GM23338 (cell line): ENCODE measurements at regions not wholly inside any gene's neighbourhood (a gene's known extent, or its start where the extent isn't known, plus 50 kb on each side); places are given as distances from the start of the nearest gene placed in this dataset.

Experiments
- ATAC-seq: fragments of 200-7000 bp; cut with Tn5 transposase; 3 replicates; pipeline ENCODE4 v1.9.1; 2020
- DNase-seq: peaks from one replicate; pipeline ENCODE4 v3.0.0-alpha.2; 2015; ENCODE audit warnings: low spot score
- H2AFZ ChIP-seq: fragments of 200-600 bp; sonication (generic); 2 replicates; pipeline ENCODE4 v1.8.0; 2016; ENCODE audit warnings: antibody characterized with exemption, mild to moderate bottlenecking, moderate library complexity
- H3F3A ChIP-seq: fragments of 200-600 bp; sonication (generic); replicated peaks from 2 replicates; pipeline ENCODE4 v1.8.0; 2017; ENCODE audit warnings: antibody characterized with exemption, mixed run types, low read depth
- H3K27ac ChIP-seq: fragments of 200-600 bp; sonication (generic); 2 replicates; pipeline ENCODE4 v1.6.1; 2016; ENCODE audit warnings: low read depth
- H3K27me3 ChIP-seq: fragments of 200-600 bp; sonication (generic); 2 replicates; pipeline ENCODE4 v1.8.0; 2016; ENCODE audit warnings: mild to moderate bottlenecking, mixed run types, moderate library complexity; ENCODE audit not compliant: insufficient read depth
- H3K36me3 ChIP-seq: fragments of 200-600 bp; sonication (generic); 2 replicates; pipeline ENCODE4 v1.8.0; 2016; ENCODE audit warnings: mild to moderate bottlenecking; ENCODE audit not compliant: insufficient read depth
- H3K4me1 ChIP-seq: fragments of 200-600 bp; sonication (generic); 2 replicates; pipeline ENCODE4 v1.8.0; 2016; ENCODE audit warnings: mild to moderate bottlenecking, moderate library complexity; ENCODE audit not compliant: insufficient read depth
- H3K4me2 ChIP-seq: fragments of 200-600 bp; sonication (generic); 2 replicates; pipeline ENCODE4 v1.7.1; 2017; ENCODE audit warnings: mixed run types
- H3K4me3 ChIP-seq: fragments of 200-600 bp; sonication (generic); 2 replicates; pipeline ENCODE4 v1.6.1; 2016; ENCODE audit warnings: mixed run types
- H3K79me2 ChIP-seq: fragments of 200-600 bp; sonication (generic); replicated peaks from 2 replicates; pipeline ENCODE4 v1.8.0; 2017; ENCODE audit warnings: mild to moderate bottlenecking; ENCODE audit not compliant: insufficient read depth
- H3K9me2 ChIP-seq: fragments of 200-600 bp; sonication (generic); 2 replicates; pipeline ENCODE4 v1.8.0; 2017; ENCODE audit not compliant: insufficient read depth
- H4K20me1 ChIP-seq: fragments of 200-600 bp; sonication (generic); replicated peaks from 2 replicates; pipeline ENCODE4 v1.8.0; 2017; ENCODE audit warnings: mild to moderate bottlenecking; ENCODE audit not compliant: insufficient read depth
- H3K27ac Mint-ChIP-seq: 2 replicates; pipeline ENCODE4 v1.8.0; 2020; ENCODE audit warnings: inconsistent platforms, mild to moderate bottlenecking, moderate library complexity, mixed read lengths
- H3K27me3 Mint-ChIP-seq: 3 replicates; pipeline ENCODE4 v1.8.0; 2022; ENCODE audit warnings: low read depth, mild to moderate bottlenecking, moderate library complexity, mixed read lengths, inconsistent platforms; ENCODE audit not compliant: insufficient read depth, poor library complexity
- H3K36me3 Mint-ChIP-seq: 3 replicates; pipeline ENCODE4 v1.8.0; 2021; ENCODE audit warnings: low read depth, mild to moderate bottlenecking, inconsistent platforms, moderate library complexity, mixed read lengths
- H3K4me1 Mint-ChIP-seq: 3 replicates; pipeline ENCODE4 v1.8.0; 2020; ENCODE audit warnings: mild to moderate bottlenecking, inconsistent platforms, mixed read lengths
- H3K4me3 Mint-ChIP-seq: 3 replicates; pipeline ENCODE4 v1.8.0; 2021; ENCODE audit warnings: moderate library complexity, mild to moderate bottlenecking, inconsistent platforms, mixed read lengths
- H3K9me3 Mint-ChIP-seq: 3 replicates; pipeline ENCODE4 v1.8.0; 2020; ENCODE audit warnings: moderate library complexity, mild to moderate bottlenecking, inconsistent platforms, mixed read lengths
- CREB1 ChIP-seq: fragments of 250-450 bp; sonication (Bioruptor Pico); IDR thresholded peaks from 2 replicates; pipeline ENCODE4 v1.5.0; 2020; ENCODE audit warnings: low read depth, mild to moderate bottlenecking, moderate library complexity
- CTCF ChIP-seq, 2 experiments: fragments of 200-600 bp in 1 of 2; sonication (generic) in 1 of 2; conservative IDR thresholded peaks; 2 replicates each; pipeline versions ENCODE4 v1.5.1 to v1.6.1; 2016 to 2017; ENCODE audit warnings: antibody characterized with exemption in 2 of 2, low read depth in 2 of 2, mild to moderate bottlenecking in 2 of 2, moderate library complexity in 1 of 2
- EZH2 ChIP-seq: fragments of 200-600 bp; sonication (generic); IDR thresholded peaks from one replicate; pipeline ENCODE4 v1.8.0; 2017; ENCODE audit warnings: antibody characterized with exemption, mild to moderate bottlenecking, low read depth; ENCODE audit not compliant: unreplicated experiment
- JUNB ChIP-seq: IDR thresholded peaks from one replicate; pipeline ENCODE4 v1.6.1; 2016; ENCODE audit warnings: antibody characterized with exemption; ENCODE audit not compliant: unreplicated experiment
- NANOG ChIP-seq: IDR thresholded peaks from 2 replicates; pipeline ENCODE4 v1.6.1; 2016; ENCODE audit warnings: antibody characterized with exemption, borderline replicate concordance
- POLR2AphosphoS5 ChIP-seq: IDR thresholded peaks from 2 replicates; pipeline ENCODE4 v1.6.1; 2016; ENCODE audit warnings: antibody characterized with exemption, low read depth
- REST ChIP-seq: IDR thresholded peaks from one replicate; pipeline ENCODE4 v1.6.1; 2018; ENCODE audit warnings: antibody characterized with exemption; ENCODE audit not compliant: unreplicated experiment
- STAT1 ChIP-seq: IDR thresholded peaks from one replicate; pipeline ENCODE4 v1.6.1; 2016; ENCODE audit warnings: antibody characterized with exemption; ENCODE audit not compliant: unreplicated experiment
- ZNF114 ChIP-seq: fragments of 250-450 bp; sonication (Bioruptor Pico); IDR thresholded peaks from 2 replicates; pipeline ENCODE4 v1.5.0; 2020; ENCODE audit warnings: mild to moderate bottlenecking, moderate library complexity
- ZNF331 ChIP-seq: fragments of 250-450 bp; sonication (Bioruptor Pico); IDR thresholded peaks from 2 replicates; pipeline ENCODE4 v1.5.0; 2020; ENCODE audit warnings: low read depth, mild to moderate bottlenecking, moderate library complexity
- ZNF462 ChIP-seq: fragments of 250-450 bp; sonication (Bioruptor Pico); IDR thresholded peaks from 2 replicates; pipeline ENCODE4 v1.5.0; 2020; ENCODE audit warnings: mild to moderate bottlenecking, moderate library complexity

- no peaks in the 10 kb centered on the region for H3K36me3 ChIP-seq
- no peak overlapping the region for H3K27ac ChIP-seq
- Mint-ChIP-seq H3K27ac (no peak overlapping the region), H3K36me3 (no peaks in the 10 kb centered on the region), H3K27me3 (peaks cover 1% of the 10 kb centered on the region), H3K9me3 (no peaks in the 10 kb centered on the region; the same call in 2 of the 3 replicates), H3K4me3 (no peak overlapping the region), H3K4me1 (peaks cover 6% of the 10 kb centered on the region)
- H3F3A ChIP-seq: no peaks in the 10 kb centered on the region
- no peaks in the 10 kb centered on the region for H3K79me2 ChIP-seq
- no peaks in the 10 kb centered on the region for H4K20me1 ChIP-seq
- no peak for ATAC-seq
- DNase-seq: no peak
- TF ChIP-seq NANOG: no peak
- H3K4me1 ChIP-seq: no peaks in the 10 kb centered on the region
- H3K4me3 ChIP-seq: no peak overlapping the region
- no peak overlapping the region for H2AFZ ChIP-seq
- H3K27me3 ChIP-seq: no peaks in the 10 kb centered on the region
- no peak overlapping the region for H3K4me2 ChIP-seq
- no peaks in the 10 kb centered on the region for H3K9me2 ChIP-seq
These were observed 209.4 kb downstream of the RPLP1 start for GRCh38 chr15:69661871-69662644.

GRCh38 chr15:69662645-69663000 is 210.0 kb downstream of the RPLP1 start:
- no peak for ATAC-seq
- H3K27ac ChIP-seq: no peak overlapping the region
- H3K4me1 ChIP-seq: no peaks in the 10 kb centered on the region
- no peaks in the 10 kb centered on the region for H3K27me3 Mint-ChIP-seq
- no peaks in the 10 kb centered on the region for H3K36me3 Mint-ChIP-seq
- no peak overlapping the region for H3K27ac Mint-ChIP-seq
- no peak for DNase-seq
- no peak overlapping the region for H3K4me2 ChIP-seq
- no peak overlapping the region for H3K4me3 ChIP-seq
- no peaks in the 10 kb centered on the region for H3K36me3 ChIP-seq
- no peaks in the 10 kb centered on the region for H3K79me2 ChIP-seq
- H3K9me3 Mint-ChIP-seq: no peaks in the 10 kb centered on the region; the same call in 2 of the 3 replicates
- no peaks in the 10 kb centered on the region for H3K27me3 ChIP-seq
- H3K4me1 Mint-ChIP-seq: peaks cover 6% of the 10 kb centered on the region
- no peaks in the 10 kb centered on the region for H4K20me1 ChIP-seq
- no peak overlapping the region for H3K4me3 Mint-ChIP-seq
- H3K9me2 ChIP-seq: no peaks in the 10 kb centered on the region
- H3F3A ChIP-seq: no peaks in the 10 kb centered on the region
- H2AFZ ChIP-seq: no peak overlapping the region
- TF ChIP-seq JUNB (no peak), STAT1 (no peak), CREB1 (CRISPR knock-in tag) (no peak), CTCF (conservative IDR thresholded peaks at IDR 0.05; ENCODE audit: low read depth in 2 of 2) (no peak), EZH2 (no peak), POLR2AphosphoS5 (no peak), ZNF114 (CRISPR knock-in tag) (no peak), ZNF462 (CRISPR knock-in tag) (no peak), REST (no peak), ZNF331 (CRISPR knock-in tag) (no peak)
